GM20431 (cell line): ENCODE measurements at regions not wholly inside any gene's neighbourhood (a gene's known extent, or its start where the extent isn't known, plus 50 kb on each side); places are given as distances from the start of the nearest gene placed in this dataset.
"Not testable (repeated sequence)": the region's sequence is repeated elsewhere in the genome, so short reads cannot be mapped to it uniquely, and the experiment has no call there.

Experiments
- in situ Hi-C: fragments of 300-500 bp; cut with MseI, MboI; formaldehyde crosslinking; loops from one replicate; pipeline ENCODE4 v1.15.0; 2020; ENCODE audit warnings: low sequenced_read_pairs; ENCODE audit not compliant: unreplicated experiment

GRCh38 chr10:117431160-117431559 is 55.9 kb upstream of the PDZD8 start:
- in situ Hi-C loops, result no loop called here

GRCh38 chr10:117430535-117430934 is 55.3 kb upstream of the PDZD8 start:
- in situ Hi-C loops, result not testable (repeated sequence)

GRCh38 chr10:117429643-117430265 is 54.5 kb upstream of the PDZD8 start:
- in situ Hi-C loops, result no loop called here

GRCh38 chr10:117427356-117427755 is 52.1 kb upstream of the PDZD8 start:
- in situ Hi-C loops, result no loop called here

GRCh38 chr10:117425974-117426566 is 50.8 kb upstream of the PDZD8 start:
- in situ Hi-C loops, result no loop called here

DNA sequence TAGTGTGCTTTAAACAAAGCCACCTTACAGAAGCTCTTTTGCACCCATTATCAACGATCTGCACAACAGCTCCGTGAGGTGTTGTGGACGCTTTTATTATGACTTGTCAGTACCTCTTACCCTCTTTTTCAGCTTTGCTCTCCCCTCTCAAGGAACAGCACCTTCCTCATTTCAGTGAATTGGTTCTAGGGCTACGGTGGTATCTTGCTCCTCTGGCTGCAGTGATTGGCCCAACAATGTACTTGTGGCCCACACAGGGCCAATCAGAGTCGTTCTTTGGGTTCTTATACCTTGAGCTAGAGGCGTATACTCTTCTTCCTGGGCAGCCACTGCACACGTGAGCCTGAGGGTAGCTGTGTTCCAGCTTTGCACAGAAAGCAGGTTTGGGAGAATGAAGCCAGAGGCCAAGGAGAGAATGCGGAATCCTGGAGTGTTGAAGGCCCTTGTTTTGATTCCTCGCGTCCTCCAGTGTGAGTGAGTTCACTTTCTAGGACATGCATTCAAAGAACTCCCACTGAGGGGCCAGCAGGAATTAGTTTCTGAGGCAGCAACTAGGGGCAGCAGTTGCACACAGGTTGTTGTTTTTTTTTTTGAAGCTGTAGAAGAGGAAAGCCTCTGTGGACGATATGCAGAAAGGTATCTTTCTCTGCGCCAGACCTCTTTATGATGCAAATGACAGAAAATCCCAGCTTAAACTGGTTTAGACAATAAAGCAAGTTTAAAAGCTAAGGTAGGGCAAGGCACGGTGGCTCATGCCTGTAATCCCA is 49.8 kb upstream of the PDZD8 start:
- in situ Hi-C loops, result no loop called here
